GM21576 (cell line): ENCODE measurements at regions not wholly inside any gene's neighbourhood (a gene's known extent, or its start where the extent isn't known, plus 50 kb on each side); places are given as distances from the start of the nearest gene placed in this dataset.
A peak's percentile ranks its signal among the peaks of the same experiment; 100 is the strongest.

Experiments used
- ATAC-seq: cut with Tn5 transposase; IDR thresholded peaks from one replicate; pipeline ENCODE4 v1.9.1; 2021; ENCODE audit warnings: mild to moderate bottlenecking, moderate library complexity; ENCODE audit not compliant: unreplicated experiment

DNA sequence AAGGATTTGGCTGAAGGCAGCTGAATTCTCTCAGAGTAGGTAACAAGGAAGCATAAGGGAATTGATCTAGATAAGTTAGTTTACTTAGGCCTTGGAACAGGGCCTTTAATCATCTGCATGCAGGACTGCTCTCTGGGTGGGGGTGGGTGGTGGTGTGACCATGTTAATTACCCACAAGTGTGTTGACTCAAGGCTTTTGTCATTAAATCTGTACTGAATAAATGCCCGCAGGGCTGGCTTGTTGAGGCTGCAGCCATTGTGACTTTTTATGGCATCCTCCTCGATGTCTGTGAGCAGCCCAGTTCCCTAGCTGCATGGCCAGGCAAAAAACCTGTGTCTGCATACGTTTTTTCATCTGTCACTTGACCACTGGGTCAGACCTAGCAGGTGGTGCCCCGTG, 63.5 kb upstream of the ASCC3 start:
- ATAC-seq, result no peak

DNA sequence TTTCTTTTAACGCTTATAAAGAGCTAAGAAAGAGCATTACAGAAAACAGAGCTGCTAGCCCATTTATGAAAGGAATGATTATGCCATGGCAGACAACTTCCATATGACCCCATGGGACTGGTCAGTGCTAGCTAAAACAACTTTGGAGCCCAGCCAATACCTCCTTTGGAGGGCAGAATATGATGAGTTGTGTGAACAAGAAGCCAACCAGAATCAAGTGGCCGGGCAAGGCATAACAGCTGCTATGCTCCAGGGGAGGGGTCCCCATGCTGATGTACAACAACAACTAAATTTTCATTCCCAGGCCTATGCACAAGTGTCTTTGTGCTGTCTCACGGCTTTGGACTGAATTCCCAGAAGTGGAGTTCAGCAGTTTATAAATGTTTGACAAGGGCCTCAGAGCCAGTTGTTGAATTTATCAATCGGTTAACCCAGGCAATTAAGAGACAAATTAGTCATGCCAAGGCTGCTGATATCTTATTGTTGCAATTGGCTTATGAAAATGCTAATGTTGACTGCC, 65.0 kb upstream of the ASCC3 start:
- ATAC-seq, result no peak

DNA sequence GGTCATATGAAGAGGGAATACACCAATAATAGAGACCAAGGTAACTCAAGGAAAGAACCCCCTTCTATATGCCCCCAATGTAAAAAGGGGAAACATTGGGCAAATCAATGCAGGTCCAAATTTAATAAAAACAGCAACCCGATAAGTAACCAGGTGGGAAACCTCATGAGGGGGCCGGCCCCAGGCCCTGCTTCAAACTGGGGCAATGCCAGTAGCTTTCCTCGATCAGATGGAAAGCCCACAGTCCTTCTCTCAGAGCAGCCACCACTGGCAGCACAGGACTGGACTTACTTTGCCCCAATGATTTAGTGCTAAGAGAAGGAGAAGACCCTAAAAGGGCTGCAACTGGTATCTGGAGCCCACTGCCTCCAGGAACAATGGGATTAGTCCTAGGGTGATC, 65.6 kb upstream of the ASCC3 start:
- no peak for ATAC-seq

DNA sequence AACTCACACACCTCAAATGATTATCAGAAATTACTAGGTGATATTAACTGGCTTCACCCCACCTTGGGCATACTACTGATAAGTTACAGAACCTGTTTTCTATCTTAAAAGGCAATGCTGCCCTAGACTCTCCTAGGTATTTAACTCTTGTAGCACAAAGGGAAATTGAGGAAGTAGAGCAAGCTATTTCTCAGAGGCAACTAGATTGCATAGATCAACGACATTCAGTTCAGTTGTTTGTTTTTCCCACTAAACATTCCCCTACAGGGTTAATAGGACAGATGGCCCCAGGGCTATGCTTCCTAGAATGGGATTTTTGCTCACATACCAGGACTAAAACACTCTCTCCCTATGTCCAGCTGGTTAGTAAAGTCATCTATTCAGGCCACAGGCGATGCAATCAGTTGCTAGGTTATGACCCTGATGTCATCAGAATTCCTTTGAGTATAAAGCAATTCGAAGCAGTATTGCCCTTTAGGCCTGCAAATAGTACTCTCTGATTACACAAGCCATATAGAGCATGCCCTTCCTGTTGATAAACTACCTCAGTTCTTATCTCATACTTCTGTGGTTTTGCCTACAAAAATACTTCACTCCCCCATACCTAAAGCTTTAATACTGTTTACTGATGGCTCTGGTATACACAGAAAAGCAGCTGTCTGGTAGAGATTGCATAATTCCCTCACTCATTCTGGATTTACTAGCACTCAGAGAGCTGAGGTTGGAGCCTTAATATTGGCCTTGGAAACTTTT, 67.4 kb upstream of the ASCC3 start:
- ATAC-seq, result no peak

DNA sequence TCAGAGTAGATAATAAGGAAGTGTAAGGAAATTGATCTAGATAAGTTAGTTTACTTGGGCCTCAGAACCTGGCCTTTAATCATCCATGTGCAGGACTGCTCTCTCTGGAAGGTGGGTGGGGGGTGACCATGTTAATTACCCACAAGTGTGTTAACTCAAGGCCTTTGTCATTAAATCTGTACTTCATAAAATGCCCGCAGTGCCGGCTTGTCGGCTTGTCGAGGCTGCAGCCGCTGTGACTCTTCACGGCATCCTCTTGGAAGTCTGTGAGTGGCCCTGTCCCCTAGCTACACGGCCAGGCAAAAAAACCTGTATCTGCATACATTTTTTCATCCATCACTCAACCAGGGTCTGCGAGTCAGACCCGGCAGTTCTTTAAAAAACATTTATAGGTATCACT, 70.9 kb upstream of the ASCC3 start:
- no peak for ATAC-seq

DNA sequence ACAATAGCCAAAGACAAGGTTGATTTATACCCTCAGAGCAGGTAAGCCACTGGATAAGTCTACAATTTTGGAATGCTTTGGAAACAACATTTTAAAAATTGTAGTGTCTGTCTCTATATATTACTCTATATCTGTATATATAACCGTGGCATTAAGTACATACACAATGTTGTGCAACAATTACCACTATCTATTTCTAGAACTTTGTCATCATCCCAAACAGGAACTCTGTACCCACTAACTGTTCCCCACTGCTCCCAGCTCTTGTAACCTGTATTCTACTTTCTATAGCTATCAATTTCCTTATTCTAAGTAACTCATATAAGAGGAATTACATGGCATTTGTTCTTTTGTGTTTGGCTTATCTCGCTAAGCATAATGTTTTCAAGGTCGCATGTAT, 78.2 kb upstream of the ASCC3 start:
- ATAC-seq, result no peak

DNA sequence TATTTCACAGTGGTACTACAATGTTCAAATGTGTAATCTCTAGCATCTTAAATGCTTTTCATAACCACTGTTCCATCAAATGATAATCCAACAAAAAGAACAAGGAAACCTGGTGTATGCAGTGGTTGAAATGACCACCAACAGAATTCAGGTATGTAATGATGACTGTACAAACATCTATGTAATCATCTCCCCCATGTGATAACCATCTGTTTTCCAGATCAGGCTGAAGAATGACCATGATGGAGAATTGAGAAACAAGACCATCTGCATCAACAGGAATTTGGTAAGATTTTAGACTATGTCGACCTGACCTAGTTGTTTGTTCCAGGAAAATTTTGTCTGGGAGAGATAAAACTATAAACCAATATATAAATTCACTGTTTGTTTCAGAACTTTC, 81.3 kb upstream of the ASCC3 start:
- no peak for ATAC-seq

DNA sequence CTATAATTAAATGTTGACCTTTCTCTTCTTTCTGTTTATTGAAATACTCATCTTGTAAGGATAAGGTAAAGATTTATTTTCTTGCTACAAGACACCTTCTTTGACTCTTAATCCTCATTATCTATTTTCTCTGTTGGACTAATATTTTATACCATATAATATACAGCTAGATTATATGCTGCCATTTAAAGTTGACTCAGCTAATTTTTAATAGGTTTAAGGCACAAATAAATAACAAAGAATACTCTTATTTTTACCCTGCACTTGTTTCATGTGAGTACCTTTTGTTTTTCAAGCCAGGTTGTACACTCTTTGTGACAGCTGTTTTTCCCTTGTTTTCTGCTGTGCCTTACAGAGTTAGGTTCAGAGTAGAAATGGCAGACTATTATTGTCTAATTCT, 83.9 kb upstream of the ASCC3 start:
- no peak for ATAC-seq

DNA sequence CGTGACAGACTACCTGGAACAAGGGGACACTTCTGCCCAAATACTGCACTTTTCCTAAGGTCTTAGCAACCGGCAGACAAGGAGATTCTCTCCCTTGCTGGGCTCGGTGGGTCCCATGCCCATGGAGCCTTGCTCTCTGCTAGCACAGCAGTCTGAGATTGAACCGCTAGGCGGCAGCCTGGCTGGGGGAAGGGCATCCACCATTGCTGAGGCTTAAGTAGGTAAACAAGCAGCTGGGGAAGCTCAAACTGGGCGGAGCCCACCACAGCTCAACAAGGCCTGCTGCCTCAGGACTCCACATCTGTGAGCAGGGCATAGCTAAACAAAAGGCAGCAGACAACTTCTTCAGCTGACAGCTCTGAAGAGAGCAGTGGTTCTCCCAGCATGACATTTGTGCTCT, 87.8 kb upstream of the ASCC3 start:
- ATAC-seq, result no peak

DNA sequence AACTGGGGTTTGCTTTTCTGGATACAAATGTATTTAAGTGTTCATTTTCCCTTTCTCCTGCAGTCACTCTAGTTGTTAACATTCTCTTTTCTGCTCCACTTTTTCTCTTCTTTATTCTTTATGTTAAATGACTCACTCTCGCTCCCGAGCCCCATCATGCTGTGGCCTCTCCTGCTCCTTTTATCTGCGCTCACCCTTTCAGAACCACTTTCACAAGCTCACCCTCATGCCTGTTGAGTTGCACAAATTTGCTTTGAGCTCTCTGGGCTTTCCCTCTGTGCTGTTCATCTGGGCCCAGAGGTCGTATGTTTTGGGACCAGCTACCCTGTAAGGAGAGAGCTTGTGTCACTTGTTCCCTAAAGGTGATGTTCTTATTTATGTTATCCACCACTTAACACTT, 98.1 kb upstream of the ASCC3 start:
- ATAC-seq, result no peak

DNA sequence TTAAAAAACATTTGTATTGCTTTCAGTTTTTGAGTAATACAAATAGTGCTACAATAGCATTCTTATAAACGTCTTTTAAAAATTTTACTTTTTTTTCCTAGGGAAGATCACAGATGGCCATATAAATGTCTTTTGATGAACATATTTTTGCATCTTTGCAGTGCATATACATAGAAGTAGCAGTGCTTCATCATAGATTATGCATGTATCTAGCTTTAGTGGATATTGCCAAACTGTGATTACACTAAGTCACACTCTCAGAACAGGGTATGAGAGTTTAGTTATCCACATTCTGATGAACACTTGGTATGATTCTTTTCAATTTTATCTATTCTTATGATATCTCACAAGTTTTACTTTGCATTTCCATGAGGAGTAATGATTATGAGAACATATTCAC, 99.8 kb upstream of the ASCC3 start:
- ATAC-seq, result no peak

DNA sequence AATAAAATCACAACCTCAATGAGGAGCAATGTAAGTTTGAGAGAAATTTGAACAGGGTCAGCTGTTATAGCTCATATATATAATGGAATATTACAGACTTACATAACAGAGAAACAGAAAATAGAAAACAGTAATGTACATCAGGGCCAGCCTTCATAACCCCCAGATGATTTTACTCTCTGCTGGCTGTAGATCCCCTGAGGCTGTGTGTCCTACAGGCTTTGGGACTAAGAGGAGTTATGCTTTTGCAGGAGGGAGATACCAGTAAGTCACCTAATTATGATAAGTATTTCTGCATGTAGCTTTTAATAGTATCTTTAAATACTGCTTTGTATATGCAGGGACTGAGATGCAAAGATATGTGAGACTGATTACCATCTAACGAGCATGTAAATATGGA, 105.8 kb upstream of the ASCC3 start:
- ATAC-seq, result no peak

DNA sequence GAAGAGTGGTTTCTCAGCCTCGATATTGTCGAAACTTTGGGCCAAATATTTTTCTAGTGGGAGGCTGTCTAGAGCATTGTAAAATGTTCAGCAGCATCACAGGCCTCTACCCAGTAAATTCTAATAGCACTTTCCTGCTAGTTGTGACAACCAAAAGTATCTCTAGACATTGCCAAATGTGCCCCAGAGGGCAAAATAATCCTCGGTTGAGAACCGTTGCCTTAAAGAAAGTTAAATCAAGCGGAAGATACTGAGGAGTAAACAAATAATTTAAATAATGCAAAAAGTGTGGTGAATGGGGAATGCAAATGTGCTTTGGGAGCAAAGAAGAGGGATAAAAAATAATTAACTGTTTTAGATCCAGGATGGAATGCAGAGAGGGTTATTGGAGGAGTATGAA, 106.4 kb upstream of the ASCC3 start:
- no peak for ATAC-seq

DNA sequence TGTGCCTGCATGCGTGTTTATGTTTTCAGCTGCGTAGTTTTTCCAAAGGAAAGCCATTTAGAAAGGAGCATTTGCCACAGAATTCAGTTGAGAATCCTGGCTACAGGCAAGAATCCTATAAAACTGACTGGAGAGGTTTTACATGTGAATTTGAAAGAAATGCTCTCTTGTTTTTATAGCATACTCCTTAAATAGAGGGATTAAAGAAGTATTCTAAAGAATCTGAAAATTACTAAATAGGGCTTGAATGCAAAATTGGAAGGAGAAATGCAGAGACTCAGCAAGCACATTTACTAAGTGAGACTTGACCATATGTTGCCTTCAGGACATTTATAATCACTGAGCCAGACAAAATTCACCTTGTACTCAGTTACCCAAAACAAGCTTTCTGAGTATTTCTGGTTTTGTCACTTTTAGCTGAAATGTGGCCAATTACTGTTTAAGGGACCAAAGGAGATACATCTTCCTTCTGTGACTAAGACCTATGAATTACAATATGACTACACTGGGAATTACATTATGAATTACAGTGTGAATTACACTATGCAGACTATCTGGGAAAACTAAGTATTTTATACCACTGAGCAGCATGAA, 107.4 kb upstream of the ASCC3 start:
- ATAC-seq, result no peak

DNA sequence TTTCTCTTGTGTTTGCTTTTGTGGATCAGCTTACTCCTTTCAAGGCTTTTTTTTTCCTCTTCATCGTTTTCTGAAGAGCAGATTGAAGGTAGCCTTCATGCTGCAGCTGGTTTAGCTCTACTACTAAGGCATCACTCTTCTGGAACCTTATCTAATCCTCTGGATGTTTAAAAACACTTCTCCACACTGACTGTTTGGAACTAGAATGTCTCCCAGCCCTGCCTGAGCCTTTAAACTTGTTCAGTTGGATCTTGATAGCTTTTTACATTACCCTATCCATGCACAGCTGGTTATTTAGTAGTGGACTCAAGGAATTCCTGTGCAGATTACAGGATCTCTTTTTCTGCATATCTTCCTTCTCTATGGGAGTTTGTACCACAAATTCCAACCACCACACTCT, 108.9 kb upstream of the ASCC3 start:
- ATAC-seq, result no peak

DNA sequence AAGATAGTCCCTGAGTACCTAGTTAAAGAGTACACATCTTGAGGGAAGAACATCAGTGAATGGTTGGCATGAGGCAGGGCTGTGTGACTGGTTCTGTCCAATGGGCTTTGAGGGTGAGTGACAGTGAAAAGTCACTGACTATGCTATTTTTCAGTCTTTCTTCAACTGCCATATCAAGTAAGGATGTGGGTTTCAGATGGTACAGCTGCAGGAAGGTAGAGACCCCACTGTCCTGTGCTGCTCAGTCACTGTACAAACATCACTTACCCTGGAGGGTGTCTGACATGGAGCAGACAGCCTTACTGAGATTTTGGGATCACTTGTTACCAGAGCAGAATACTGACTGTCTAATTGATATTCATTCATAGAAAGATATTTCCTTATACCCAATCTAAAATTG, 115.3 kb upstream of the ASCC3 start:
- no peak for ATAC-seq

DNA sequence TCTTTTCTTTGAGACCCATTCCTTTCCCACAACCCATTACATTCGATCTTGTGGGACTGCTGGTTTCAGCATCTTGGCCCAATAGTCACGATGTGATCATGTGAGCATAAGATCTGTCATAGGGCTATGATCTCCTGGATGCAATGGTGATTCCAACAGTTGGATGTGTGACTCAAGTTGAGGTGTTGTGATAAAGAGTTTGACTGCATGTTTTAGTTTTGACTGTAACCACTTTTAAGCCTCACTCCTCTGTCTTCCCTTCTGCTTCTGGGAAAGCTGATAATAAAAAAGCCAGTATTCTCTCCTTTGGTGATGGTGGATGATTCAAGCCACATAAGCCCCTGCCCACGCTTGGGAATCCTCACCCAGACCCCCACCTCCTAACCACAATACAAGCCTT, 117.0 kb upstream of the ASCC3 start:
- ATAC-seq, result no peak

DNA sequence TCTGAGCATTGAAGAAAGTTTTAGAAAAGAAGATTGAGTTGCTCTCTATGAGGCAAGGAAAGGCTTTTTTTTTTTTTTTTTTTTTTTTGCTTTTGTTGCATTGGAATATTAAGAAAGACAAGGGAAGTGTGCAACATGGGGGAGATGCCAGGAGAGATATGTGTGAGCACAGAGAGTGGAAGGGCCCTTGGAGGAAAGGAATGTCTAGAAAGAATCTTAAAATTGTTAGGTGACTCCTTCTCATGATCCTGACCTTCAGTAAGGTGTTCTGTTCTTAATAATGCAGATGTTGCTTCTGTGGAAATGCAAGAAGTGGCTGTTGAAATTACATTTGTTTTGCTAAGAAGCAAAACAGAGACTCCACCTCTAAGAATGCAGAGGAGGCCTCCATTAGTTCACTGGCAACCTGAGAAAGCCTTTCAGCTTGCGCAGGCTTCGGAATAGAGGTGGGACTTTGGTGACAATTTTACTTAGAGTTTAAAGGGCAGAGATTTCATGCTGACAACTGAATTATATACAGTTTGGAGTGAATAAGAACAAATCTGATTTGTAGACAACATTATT, 118.0 kb upstream of the ASCC3 start:
- ATAC-seq, result no peak

DNA sequence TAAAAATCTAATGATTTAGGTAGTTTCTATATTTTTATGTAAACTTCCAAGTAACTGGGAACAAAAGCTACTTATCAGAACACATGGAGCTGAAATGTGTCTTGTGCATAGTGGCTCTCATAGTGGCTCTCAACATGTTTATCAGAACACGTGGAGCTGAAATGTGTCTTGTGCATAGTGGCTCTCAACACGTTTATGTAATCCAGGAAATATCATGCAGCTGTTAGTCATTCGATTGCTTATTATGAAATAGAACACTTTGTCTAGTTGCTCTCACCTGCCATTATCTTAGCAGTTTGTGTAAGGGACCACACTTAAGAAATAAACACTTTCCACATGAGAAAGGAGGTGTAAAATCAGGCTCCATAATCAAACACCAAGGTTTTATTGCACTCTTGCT, 119.2 kb upstream of the ASCC3 start:
- ATAC-seq, result no peak

DNA sequence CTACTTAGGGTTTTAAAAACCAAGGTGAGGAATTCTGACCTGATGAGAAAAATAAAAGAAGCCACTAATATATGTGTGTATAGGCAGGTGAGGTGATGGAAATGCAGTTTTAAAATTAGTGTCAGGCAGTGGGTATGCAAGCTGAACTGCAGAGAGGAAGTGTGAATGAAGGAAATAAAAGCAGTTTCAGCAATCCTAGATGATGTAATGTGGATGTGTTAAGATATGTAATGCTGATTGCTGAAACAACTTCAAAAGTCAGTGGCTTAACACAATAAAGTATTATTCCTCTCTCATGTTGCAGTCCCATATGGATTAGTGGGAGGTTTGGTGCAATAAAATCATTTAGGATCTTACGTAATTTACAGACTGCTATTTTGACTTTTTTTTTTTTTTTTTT, 119.9 kb upstream of the ASCC3 start:
- no peak for ATAC-seq

DNA sequence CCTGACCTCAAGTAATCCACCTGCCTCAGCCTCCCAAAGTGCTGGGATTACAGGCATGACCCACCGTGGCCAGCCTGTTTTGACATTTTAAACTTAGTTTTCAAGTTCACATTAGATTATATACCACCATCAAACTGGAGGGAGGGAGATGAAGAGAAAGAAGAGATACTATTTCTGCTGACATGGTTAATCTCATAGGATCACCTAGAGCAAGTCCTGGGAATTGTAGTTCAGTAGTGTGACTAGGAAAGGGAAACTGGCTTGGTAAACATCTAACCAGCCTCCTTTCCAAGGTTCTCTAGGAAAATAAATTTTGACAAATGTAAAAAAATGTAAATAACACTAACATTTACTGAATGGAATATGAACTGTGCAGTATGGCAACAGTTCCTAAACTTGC, 120.5 kb upstream of the ASCC3 start:
- no peak for ATAC-seq

DNA sequence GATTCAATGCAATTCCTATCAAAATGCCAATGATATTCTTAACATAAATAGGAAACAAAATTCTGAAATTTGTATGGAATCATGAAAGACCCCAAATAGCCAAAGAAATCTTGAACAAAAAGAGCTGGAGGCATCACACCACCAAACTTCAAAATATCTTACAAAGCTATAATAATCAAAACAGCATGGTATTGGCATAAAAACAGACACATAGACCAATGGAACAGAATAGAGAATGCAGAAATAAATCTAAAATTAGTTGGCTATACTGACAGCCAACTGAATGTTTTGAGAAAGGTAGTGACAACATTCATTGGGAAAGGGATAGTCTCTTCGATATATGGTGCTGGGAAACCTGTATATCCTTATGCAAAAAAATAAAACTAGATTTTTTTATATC, 121.9 kb upstream of the ASCC3 start:
- no peak for ATAC-seq

DNA sequence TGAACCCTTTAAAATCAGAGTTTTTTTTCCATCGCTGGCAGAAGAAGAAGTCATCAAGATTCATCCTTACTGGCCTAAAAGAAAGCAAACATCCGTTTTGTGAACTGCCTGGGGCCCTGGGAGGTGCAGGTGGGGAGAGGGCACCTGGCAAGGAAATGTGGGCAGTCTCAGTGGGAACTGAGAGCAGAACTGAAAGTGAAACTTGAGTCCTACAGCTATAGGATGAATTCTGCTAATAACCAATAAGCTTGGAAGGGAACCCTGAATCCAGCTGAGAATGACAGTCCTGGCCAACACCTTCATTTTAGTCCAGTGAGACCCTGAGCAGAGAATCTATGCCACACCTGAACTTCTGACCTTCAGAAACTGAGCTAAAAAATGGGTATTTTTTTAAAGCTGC, 130.1 kb upstream of the ASCC3 start:
- peak; percentile 98 for ATAC-seq
